Testis (tissue), 2 donors: ENCODE measurements at regions not wholly inside any gene's neighbourhood (a gene's known extent, or its start where the extent isn't known, plus 50 kb on each side); places are given as distances from the start of the nearest gene placed in this dataset.

Source experiments
- DNase-seq: peaks from one replicate; pipeline ENCODE4 v3.0.0-alpha.2; 2019
- H3K27ac ChIP-seq, 2 donors: fragments of 200-600 bp; sonication (generic); one replicate each; pipeline ENCODE4 v1.5.1; 2019
- H3K27me3 ChIP-seq: fragments of 200-600 bp; sonication (generic); one replicate; pipeline ENCODE4 v1.5.1; 2019
- H3K36me3 ChIP-seq: fragments of 200-600 bp; sonication (generic); one replicate; pipeline ENCODE4 v1.5.1; 2017; ENCODE audit warnings: low read depth; ENCODE audit errors: missing control alignments
- H3K4me1 ChIP-seq: fragments of 200-600 bp; sonication (generic); one replicate; pipeline ENCODE4 v1.5.1; 2019
- H3K4me3 ChIP-seq, 2 donors: fragments of 200-600 bp; sonication (generic); one replicate each; pipeline ENCODE4 v1.5.1; 2017 to 2019
- H3K9me3 ChIP-seq: fragments of 200-600 bp; sonication (generic); one replicate; pipeline ENCODE4 v1.5.1; 2017
- POLR2A ChIP-seq: fragments of 450-650 bp; IDR thresholded peaks from one replicate; pipeline ENCODE4 v1.6.1; 2017; ENCODE audit warnings: antibody characterized with exemption, mild to moderate bottlenecking, moderate library complexity
- WGBS, 2 donors: methylation state at CpG; one replicate each; pipeline ENCODE4 v1.1.5; 2018; 5-methylcytosine and 5-hydroxymethylcytosine counted together
- intact Hi-C: fragments of 100-400 bp; cut with DNase I; formaldehyde crosslinking; loops from one replicate; pipeline ENCODE4 v1.15.1; 2023; ENCODE audit warnings: low total_unique reads
- TF ChIP-seq, protein P1 (sequence below), 3 experiments: fragments of 450-650 bp in 2 of 3; fragments of 200-600 bp in 1 of 3; sonication (generic) in 1 of 3; IDR thresholded peaks; one replicate each; pipeline ENCODE4 v1.5.1; 2016 to 2019; ENCODE audit warnings: antibody characterized with exemption in 3 of 3, mild to moderate bottlenecking in 2 of 3, moderate library complexity in 1 of 3

DNA sequence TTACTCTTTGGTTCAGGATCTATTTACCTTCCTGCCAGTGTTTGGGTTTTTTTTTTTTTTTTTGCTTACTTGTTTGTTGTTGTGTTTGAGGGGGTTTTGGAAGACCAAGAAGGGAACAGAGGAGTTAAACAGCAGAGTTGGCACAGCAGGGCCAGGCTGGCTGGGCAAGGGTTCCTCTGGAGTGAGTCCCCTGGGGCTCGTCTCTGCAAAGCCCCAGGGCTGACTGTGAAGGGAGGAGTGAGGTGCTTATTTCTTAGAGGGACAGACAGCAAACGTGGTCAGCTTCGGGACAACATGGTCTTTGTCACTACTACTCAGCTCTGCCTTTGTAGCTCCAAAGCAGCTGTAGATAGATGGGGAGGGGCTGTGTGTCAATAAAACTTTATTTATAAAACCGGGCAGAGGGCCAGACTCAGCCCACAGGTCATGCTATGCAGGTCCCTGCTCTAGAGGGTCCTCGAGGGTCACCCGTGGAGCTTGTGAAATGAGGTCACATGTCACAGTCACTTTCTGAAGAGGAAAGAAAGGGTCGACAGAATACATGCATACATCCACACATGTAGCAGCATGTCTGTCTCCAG lies 1404.7 kb downstream of the BRD1 start:
- no peaks in the 10 kb centered on the region for H3K27me3 ChIP-seq
- no peak for DNase-seq
- H3K4me3 ChIP-seq = no peak overlapping the region
- no peaks in the 10 kb centered on the region for H3K4me1 ChIP-seq
- intact Hi-C loops = no loop called here
- TF ChIP-seq, protein P1, sequence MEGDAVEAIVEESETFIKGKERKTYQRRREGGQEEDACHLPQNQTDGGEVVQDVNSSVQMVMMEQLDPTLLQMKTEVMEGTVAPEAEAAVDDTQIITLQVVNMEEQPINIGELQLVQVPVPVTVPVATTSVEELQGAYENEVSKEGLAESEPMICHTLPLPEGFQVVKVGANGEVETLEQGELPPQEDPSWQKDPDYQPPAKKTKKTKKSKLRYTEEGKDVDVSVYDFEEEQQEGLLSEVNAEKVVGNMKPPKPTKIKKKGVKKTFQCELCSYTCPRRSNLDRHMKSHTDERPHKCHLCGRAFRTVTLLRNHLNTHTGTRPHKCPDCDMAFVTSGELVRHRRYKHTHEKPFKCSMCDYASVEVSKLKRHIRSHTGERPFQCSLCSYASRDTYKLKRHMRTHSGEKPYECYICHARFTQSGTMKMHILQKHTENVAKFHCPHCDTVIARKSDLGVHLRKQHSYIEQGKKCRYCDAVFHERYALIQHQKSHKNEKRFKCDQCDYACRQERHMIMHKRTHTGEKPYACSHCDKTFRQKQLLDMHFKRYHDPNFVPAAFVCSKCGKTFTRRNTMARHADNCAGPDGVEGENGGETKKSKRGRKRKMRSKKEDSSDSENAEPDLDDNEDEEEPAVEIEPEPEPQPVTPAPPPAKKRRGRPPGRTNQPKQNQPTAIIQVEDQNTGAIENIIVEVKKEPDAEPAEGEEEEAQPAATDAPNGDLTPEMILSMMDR (IDR thresholded peaks at IDR 0.05) = no peak
- no peak for TF ChIP-seq POLR2A
- WGBS, 2 donors = 79 to 89% methylated on average over 7 of the region's 7 CpGs
- H3K27ac ChIP-seq = no peak overlapping the region
- no peaks in the 10 kb centered on the region for H3K36me3 ChIP-seq
- H3K9me3 ChIP-seq = no peaks in the 10 kb centered on the region

DNA sequence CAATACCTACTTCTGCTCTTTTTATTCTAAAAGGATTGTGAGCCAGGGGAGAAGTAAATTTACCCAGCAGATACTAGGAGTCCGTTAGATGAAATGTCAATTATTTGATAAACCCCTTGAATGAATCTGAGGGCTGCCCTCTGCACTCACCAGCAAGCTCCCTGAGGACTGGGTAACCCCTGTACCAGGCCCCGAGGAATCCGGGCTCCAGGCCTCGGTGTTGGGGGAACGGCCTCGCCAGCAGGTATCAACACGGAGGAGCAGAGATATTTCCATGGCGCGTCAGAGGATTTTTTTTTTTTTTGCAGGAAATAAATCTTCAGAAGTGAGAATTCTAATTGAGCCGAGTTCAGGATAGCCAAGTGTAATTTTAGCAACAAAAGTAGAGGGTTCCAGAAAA lies 1408.8 kb downstream of the BRD1 start:
- H3K27me3 ChIP-seq = no peaks in the 10 kb centered on the region
- no peak for DNase-seq
- WGBS, 2 donors = 79 to 90% methylated on average over 10 of the region's 10 CpGs
- H3K4me1 ChIP-seq = no peaks in the 10 kb centered on the region
- no peaks in the 10 kb centered on the region for H3K36me3 ChIP-seq
- no peak overlapping the region for H3K27ac ChIP-seq
- H3K4me3 ChIP-seq = no peak overlapping the region
- TF ChIP-seq POLR2A = no peak
- TF ChIP-seq, protein P1 (IDR thresholded peaks at IDR 0.05) = no peak
- intact Hi-C loops = no loop called here
- no peaks in the 10 kb centered on the region for H3K9me3 ChIP-seq

DNA sequence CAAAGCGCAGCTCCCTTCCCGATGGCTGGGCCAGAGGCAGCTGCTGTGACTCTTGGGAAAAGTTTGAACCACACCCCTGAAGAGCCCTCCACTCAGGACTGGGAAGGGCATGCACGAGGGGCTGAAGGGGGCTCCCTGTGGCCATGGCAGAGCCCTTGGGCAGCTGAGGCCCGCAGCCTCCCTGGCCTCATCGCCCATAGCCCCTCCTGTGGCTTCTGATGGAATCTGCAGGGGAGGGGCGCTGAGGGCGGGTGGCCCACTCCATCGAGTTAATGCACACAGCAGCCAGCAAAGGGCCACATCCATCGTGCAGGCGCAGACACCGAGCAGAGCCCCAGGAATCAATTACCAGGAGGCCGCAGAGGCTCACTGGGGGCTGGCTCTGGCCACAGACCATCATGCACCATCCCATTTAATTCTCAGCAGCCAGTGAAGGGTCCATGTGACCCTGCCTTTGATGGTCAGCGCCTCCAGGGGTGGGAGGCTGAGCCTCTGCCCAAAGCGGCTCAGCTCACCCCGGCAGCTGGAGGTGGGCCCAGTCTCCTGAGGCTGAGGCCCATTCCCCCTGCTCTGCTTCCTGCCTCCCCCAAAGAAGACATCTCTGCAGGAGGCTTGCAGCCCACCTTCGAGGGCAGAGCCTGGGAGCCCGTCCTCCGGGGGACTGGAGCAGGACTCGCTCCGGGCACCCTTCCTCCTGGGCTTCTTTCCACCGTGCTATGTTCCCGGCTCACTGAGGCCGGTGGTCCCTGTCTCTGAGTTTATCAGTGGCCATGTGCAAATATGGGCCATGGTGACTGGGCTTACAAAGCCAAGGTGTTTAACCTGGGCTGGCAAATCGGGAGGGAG lies 1410.2 kb downstream of the BRD1 start:
- no peaks in the 10 kb centered on the region for H3K27me3 ChIP-seq

DNA sequence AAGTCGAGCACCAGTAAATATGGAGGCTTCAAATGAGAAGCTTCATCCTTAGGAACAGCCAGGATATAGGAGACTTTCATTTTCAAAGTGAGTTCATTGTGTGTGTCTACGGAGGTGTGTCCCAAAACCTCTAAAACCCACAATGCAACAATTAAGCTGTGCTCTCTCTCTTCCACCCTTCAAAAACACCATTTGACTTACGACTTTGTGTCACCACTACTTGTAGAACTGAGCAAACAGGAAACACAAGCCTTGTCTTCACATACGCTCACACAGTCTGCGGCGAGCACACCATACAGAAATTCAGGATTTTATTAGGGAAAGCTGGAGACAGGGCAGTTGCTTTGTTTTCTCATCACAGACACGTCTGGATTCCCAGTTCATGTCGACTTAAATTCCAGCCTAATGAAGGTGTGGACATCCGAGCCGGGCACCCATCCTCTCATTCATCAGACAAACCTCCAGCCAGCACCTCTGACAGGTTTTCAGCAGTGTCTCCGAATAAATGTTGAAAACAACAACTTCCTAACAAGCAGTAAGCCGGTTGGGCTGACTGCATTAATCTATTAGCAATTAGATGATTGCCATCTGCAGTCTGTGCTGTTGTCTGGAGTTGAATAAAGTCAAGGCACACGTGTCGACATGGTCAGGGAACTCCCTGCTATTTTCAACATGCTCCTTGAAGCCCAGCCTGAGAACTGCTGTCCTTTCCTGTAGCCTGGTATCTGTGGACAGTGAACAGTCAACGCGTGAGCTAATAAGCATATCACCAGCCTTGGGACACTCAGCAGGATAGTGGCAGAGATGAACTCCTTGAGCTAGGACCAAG lies 1411.1 kb downstream of the BRD1 start:
- no peak for TF ChIP-seq POLR2A
- TF ChIP-seq, protein P1 (IDR thresholded peaks at IDR 0.05) = no peak
- no peak overlapping the region for H3K27ac ChIP-seq
- no peak overlapping the region for H3K4me3 ChIP-seq
- no peaks in the 10 kb centered on the region for H3K36me3 ChIP-seq
- H3K27me3 ChIP-seq = no peaks in the 10 kb centered on the region
- H3K4me1 ChIP-seq = no peaks in the 10 kb centered on the region
- no peaks in the 10 kb centered on the region for H3K9me3 ChIP-seq
- 66 to 74% methylated on average over 16 of the region's 16 CpGs for WGBS, 2 donors
- DNase-seq = no peak
- intact Hi-C loops = no loop called here

More for the DNA sequence above, 1410.2 kb downstream of the BRD1 start:
- H3K27ac ChIP-seq = no peak overlapping the region
- H3K4me3 ChIP-seq = no peak overlapping the region
- no peak for DNase-seq
- no peaks in the 10 kb centered on the region for H3K9me3 ChIP-seq
- 81 to 84% methylated on average over 9 to 22 of the region's 24 CpGs for WGBS, 2 donors
- H3K4me1 ChIP-seq = no peaks in the 10 kb centered on the region
- intact Hi-C loops = no loop called here
- no peak for TF ChIP-seq POLR2A
- TF ChIP-seq, protein P1 (IDR thresholded peaks at IDR 0.05) = no peak
- no peaks in the 10 kb centered on the region for H3K36me3 ChIP-seq
